HEK293 (cell line): ENCODE measurements at regions not wholly inside any gene's neighbourhood (a gene's known extent, or its start where the extent isn't known, plus 50 kb on each side); places are given as distances from the start of the nearest gene placed in this dataset.

Experiments
- CTCF ChIA-PET: fragments of 350-600 bp; formaldehyde crosslinking; extraction: SDS; loops from one replicate; lab custom pipeline; 2021; ENCODE audit warnings: antibody characterized with exemption; lab: Yijun Ruan, JAX
- POLR2A ChIA-PET: fragments of 300-600 bp; formaldehyde crosslinking; extraction: SDS; loops from one replicate; lab custom pipeline; 2020; ENCODE audit warnings: antibody characterized with exemption, inconsistent platforms; lab: Yijun Ruan, JAX
- H3K27ac ChIP-seq: fragments of 200-500 bp; sonication (Bioruptor generic); 2 replicates; pipeline ENCODE4 v1.5.1; 2014; ENCODE audit warnings: low read depth, low read length, control low read depth, inconsistent platforms; ENCODE audit errors: extremely low read depth
- H3K36me3 ChIP-seq, 2 experiments: fragments of 200-500 bp in 1 of 2; sonication (Bioruptor generic) in 1 of 2; 1 replicate in 1 of 2; 2 replicates in 1 of 2; pipeline ENCODE4 v1.5.1; 2014 to 2017; ENCODE audit warnings: inconsistent platforms in 2 of 2, low read length in 2 of 2; ENCODE audit not compliant: control insufficient read depth in 2 of 2, insufficient read depth in 1 of 2
- H3K4me1 ChIP-seq: fragments of 200-500 bp; sonication (Bioruptor generic); 2 replicates; pipeline ENCODE4 v1.5.1; 2014; ENCODE audit warnings: mild to moderate bottlenecking, low read length, inconsistent platforms; ENCODE audit not compliant: control insufficient read depth, insufficient read depth
- H3K4me3 ChIP-seq: 2 replicates; pipeline ENCODE4 v1.5.1; 2011; ENCODE audit warnings: low read depth, mild to moderate bottlenecking, control low read depth, low read length, moderate library complexity
- H3K9me3 ChIP-seq: fragments of 200-500 bp; sonication (Bioruptor generic); 2 replicates; pipeline ENCODE4 v1.5.1; 2014; ENCODE audit warnings: low read depth, low read length, inconsistent platforms; ENCODE audit not compliant: control insufficient read depth, insufficient read depth
- KLF9 ChIP-seq: fragments of 450-650 bp; formaldehyde crosslinking; IDR thresholded peaks from 2 replicates; pipeline ENCODE4 v1.5.1; 2016; ENCODE audit warnings: missing biosample characterization, missing genetic modification characterization, low read depth
- OSR2 ChIP-seq: fragments of 450-650 bp; formaldehyde crosslinking; IDR thresholded peaks from 2 replicates; pipeline ENCODE4 v1.5.1; 2016; ENCODE audit warnings: missing biosample characterization, missing genetic modification characterization
- OVOL3 ChIP-seq: fragments of 450-650 bp; formaldehyde crosslinking; IDR thresholded peaks from 2 replicates; pipeline ENCODE4 v1.5.1; 2016; ENCODE audit warnings: missing biosample characterization, missing genetic modification characterization
- TCF7L2 ChIP-seq: IDR thresholded peaks from 2 replicates; pipeline ENCODE4 v1.6.1; 2011; ENCODE audit warnings: low read depth, mild to moderate bottlenecking, inconsistent platforms, low read length, moderate library complexity, borderline replicate concordance
- ZBTB1 ChIP-seq: fragments of 450-650 bp; formaldehyde crosslinking; IDR thresholded peaks from 2 replicates; pipeline ENCODE4 v1.5.1; 2016; ENCODE audit warnings: missing biosample characterization, missing genetic modification characterization
- ZNF19 ChIP-seq: fragments of 450-650 bp; formaldehyde crosslinking; IDR thresholded peaks from 2 replicates; pipeline ENCODE4; 2016; ENCODE audit warnings: missing biosample characterization, missing genetic modification characterization, low read depth
- ZNF26 ChIP-seq: fragments of 450-650 bp; formaldehyde crosslinking; IDR thresholded peaks from 2 replicates; pipeline ENCODE4 v1.5.1; 2016; ENCODE audit warnings: missing biosample characterization, missing genetic modification characterization
- ZNF280D ChIP-seq: fragments of 450-650 bp; formaldehyde crosslinking; IDR thresholded peaks from 2 replicates; pipeline ENCODE4 v1.5.1; 2016; ENCODE audit warnings: missing biosample characterization, missing genetic modification characterization
- ZNF426 ChIP-seq: fragments of 450-650 bp; formaldehyde crosslinking; IDR thresholded peaks from 2 replicates; pipeline ENCODE4 v1.5.1; 2017; ENCODE audit warnings: missing biosample characterization, missing genetic modification characterization, mild to moderate bottlenecking, inconsistent platforms, moderate library complexity
- ZNF48 ChIP-seq: fragments of 450-650 bp; formaldehyde crosslinking; IDR thresholded peaks from 2 replicates; pipeline ENCODE4 v1.5.1; 2016; ENCODE audit warnings: missing biosample characterization, missing genetic modification characterization
- ZNF654 ChIP-seq: fragments of 450-650 bp; formaldehyde crosslinking; IDR thresholded peaks from 2 replicates; pipeline ENCODE4 v1.5.1; 2016; ENCODE audit warnings: low read depth, missing biosample characterization, missing genetic modification characterization
- ZNF768 ChIP-seq: fragments of 450-650 bp; formaldehyde crosslinking; IDR thresholded peaks from 2 replicates; pipeline ENCODE4 v1.5.1; 2018; ENCODE audit warnings: missing biosample characterization, mild to moderate bottlenecking, missing genetic modification characterization
- TF ChIP-seq, protein P1 (sequence below): fragments of 450-650 bp; formaldehyde crosslinking; IDR thresholded peaks from 2 replicates; pipeline ENCODE4 v1.5.1; 2017; ENCODE audit warnings: missing biosample characterization, mild to moderate bottlenecking, missing genetic modification characterization, moderate library complexity
- TF ChIP-seq, protein P2 (sequence below): fragments of 450-650 bp; formaldehyde crosslinking; IDR thresholded peaks from 2 replicates; pipeline ENCODE4 v1.5.1; 2016; ENCODE audit warnings: missing biosample characterization, missing genetic modification characterization, borderline replicate concordance
- TF ChIP-seq, protein P3 (sequence below): fragments of 450-650 bp; formaldehyde crosslinking; IDR thresholded peaks from 2 replicates; pipeline ENCODE4 v1.5.1; 2016; ENCODE audit warnings: missing biosample characterization, missing genetic modification characterization, borderline replicate concordance
- TF ChIP-seq, protein P4 (sequence below): fragments of 450-650 bp; formaldehyde crosslinking; IDR thresholded peaks from 2 replicates; pipeline ENCODE4 v1.5.1; 2016; ENCODE audit warnings: missing biosample characterization, missing genetic modification characterization
- TF ChIP-seq, protein P5 (sequence below): fragments of 450-650 bp; formaldehyde crosslinking; IDR thresholded peaks from 2 replicates; pipeline ENCODE4 v1.5.1; 2016; ENCODE audit warnings: missing biosample characterization, missing genetic modification characterization

DNA sequence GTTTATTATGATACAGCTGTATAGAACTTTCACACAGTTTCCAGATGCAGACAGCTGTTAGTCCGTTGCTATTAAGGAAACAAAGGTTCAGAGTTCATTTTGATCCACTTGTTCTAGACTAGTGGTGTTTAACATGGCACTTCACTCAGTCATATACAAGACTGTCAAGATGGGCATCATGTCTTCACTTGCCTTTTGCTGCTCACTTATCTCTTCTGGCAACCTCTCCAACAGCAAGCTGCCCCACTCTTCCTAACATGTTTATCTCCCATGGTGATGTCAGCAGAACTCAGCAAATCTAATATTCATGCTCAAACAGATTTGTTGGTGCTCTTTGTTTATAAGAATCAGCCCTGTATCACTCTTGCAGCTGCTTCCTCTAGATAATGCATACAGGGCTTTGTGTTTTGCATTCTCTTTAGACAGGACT is 236.2 kb upstream of the HAND2 start (continued):
- TF ChIP-seq ZNF280D (tag by site-specific recombination) (no peak), ZNF768 (no peak), TCF7L2 (no peak), ZNF654 (tag by site-specific recombination) (no peak)
- TF ChIP-seq, protein P1, sequence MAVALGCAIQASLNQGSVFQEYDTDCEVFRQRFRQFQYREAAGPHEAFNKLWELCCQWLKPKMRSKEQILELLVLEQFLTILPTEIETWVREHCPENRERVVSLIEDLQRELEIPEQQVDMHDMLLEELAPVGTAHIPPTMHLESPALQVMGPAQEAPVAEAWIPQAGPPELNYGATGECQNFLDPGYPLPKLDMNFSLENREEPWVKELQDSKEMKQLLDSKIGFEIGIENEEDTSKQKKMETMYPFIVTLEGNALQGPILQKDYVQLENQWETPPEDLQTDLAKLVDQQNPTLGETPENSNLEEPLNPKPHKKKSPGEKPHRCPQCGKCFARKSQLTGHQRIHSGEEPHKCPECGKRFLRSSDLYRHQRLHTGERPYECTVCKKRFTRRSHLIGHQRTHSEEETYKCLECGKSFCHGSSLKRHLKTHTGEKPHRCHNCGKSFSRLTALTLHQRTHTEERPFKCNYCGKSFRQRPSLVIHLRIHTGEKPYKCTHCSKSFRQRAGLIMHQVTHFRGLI = no peak

DNA sequence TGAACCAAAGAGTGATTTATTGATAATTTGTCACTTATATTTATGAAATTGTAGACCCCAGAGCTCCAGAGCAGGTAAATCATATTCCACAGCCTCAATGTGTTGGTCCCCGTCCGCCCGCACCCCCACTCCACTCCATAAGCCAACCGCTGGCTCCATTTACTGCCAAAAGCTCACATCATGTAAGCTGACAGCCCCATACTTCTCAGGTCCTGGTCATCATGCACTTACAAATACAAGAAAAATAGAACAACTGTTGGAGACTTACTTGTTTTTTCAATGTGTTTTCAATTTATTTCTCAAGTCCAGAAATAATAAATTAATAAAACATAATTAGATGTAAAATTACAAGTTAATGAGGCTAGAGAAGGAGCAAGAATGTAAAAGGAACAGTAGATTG is 235.7 kb upstream of the HAND2 start:
- H3K4me1 ChIP-seq = no peaks in the 10 kb centered on the region
- TF ChIP-seq ZNF426 (tag by site-specific recombination) = no peak
- TF ChIP-seq ZNF48 (tag by site-specific recombination) = no peak
- no peak for TF ChIP-seq KLF9 (tag by site-specific recombination)
- TF ChIP-seq OVOL3 = no peak
- no peak for TF ChIP-seq ZNF19 (tag by site-specific recombination)
- no peak for TF ChIP-seq ZBTB1
- TF ChIP-seq, protein P2, sequence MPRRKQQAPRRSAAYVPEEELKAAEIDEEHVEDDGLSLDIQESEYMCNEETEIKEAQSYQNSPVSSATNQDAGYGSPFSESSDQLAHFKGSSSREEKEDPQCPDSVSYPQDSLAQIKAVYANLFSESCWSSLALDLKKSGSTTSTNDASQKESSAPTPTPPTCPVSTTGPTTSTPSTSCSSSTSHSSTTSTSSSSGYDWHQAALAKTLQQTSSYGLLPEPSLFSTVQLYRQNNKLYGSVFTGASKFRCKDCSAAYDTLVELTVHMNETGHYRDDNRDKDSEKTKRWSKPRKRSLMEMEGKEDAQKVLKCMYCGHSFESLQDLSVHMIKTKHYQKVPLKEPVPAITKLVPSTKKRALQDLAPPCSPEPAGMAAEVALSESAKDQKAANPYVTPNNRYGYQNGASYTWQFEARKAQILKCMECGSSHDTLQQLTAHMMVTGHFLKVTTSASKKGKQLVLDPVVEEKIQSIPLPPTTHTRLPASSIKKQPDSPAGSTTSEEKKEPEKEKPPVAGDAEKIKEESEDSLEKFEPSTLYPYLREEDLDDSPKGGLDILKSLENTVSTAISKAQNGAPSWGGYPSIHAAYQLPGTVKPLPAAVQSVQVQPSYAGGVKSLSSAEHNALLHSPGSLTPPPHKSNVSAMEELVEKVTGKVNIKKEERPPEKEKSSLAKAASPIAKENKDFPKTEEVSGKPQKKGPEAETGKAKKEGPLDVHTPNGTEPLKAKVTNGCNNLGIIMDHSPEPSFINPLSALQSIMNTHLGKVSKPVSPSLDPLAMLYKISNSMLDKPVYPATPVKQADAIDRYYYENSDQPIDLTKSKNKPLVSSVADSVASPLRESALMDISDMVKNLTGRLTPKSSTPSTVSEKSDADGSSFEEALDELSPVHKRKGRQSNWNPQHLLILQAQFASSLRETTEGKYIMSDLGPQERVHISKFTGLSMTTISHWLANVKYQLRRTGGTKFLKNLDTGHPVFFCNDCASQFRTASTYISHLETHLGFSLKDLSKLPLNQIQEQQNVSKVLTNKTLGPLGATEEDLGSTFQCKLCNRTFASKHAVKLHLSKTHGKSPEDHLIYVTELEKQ = no peak
- TF ChIP-seq, all 188 proteins: peak for 0
- H3K9me3 ChIP-seq = no peaks in the 10 kb centered on the region
- no peak overlapping the region for H3K27ac ChIP-seq
- ChIA-PET CTCF (interaction anchor here (0.6 to 1.2 kb wide), 3 partner anchors 13 to 578 kb away, joined by 3 to 5 read pairs (median 3); no protein-coding TSS in a partner anchor), POLR2A (no interaction called here)
- H3K36me3 ChIP-seq = no peaks in the 10 kb centered on the region
- H3K4me3 ChIP-seq = no peak overlapping the region

GRCh38 chr4:173763389-173763788 is 233.4 kb upstream of the HAND2 start:
- no peaks in the 10 kb centered on the region for H3K4me1 ChIP-seq
- no peak overlapping the region for H3K4me3 ChIP-seq
- POLR2A ChIA-PET = no interaction called here
- no peak overlapping the region for H3K27ac ChIP-seq
- CTCF ChIA-PET = no interaction called here
- H3K9me3 ChIP-seq = no peaks in the 10 kb centered on the region
- no peaks in the 10 kb centered on the region for H3K36me3 ChIP-seq
- TF ChIP-seq, protein P3, sequence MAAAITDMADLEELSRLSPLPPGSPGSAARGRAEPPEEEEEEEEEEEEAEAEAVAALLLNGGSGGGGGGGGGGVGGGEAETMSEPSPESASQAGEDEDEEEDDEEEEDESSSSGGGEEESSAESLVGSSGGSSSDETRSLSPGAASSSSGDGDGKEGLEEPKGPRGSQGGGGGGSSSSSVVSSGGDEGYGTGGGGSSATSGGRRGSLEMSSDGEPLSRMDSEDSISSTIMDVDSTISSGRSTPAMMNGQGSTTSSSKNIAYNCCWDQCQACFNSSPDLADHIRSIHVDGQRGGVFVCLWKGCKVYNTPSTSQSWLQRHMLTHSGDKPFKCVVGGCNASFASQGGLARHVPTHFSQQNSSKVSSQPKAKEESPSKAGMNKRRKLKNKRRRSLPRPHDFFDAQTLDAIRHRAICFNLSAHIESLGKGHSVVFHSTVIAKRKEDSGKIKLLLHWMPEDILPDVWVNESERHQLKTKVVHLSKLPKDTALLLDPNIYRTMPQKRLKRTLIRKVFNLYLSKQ (tag by site-specific recombination) = no peak
- TF ChIP-seq ZNF48 (tag by site-specific recombination) = no peak
- TF ChIP-seq ZNF26 (tag by site-specific recombination) = no peak
- TF ChIP-seq, protein P4, sequence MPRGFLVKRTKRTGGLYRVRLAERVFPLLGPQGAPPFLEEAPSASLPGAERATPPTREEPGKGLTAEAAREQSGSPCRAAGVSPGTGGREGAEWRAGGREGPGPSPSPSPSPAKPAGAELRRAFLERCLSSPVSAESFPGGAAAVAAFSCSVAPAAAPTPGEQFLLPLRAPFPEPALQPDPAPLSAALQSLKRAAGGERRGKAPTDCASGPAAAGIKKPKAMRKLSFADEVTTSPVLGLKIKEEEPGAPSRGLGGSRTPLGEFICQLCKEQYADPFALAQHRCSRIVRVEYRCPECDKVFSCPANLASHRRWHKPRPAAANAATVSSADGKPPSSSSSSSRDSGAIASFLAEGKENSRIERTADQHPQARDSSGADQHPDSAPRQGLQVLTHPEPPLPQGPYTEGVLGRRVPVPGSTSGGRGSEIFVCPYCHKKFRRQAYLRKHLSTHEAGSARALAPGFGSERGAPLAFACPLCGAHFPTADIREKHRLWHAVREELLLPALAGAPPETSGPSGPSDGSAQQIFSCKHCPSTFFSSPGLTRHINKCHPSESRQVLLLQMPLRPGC (tag by site-specific recombination) = no peak
- TF ChIP-seq, protein P5, sequence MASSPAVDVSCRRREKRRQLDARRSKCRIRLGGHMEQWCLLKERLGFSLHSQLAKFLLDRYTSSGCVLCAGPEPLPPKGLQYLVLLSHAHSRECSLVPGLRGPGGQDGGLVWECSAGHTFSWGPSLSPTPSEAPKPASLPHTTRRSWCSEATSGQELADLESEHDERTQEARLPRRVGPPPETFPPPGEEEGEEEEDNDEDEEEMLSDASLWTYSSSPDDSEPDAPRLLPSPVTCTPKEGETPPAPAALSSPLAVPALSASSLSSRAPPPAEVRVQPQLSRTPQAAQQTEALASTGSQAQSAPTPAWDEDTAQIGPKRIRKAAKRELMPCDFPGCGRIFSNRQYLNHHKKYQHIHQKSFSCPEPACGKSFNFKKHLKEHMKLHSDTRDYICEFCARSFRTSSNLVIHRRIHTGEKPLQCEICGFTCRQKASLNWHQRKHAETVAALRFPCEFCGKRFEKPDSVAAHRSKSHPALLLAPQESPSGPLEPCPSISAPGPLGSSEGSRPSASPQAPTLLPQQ (tag by site-specific recombination) = no peak
- TF ChIP-seq OSR2 (tag by site-specific recombination) = no peak
- no peak for TF ChIP-seq ZBTB1
